Mesothelial cell of epicardium (in vitro differentiated cells): ENCODE measurements at regions not wholly inside any gene's neighbourhood (a gene's known extent, or its start where the extent isn't known, plus 50 kb on each side); places are given as distances from the start of the nearest gene placed in this dataset.
"Not testable (repeated sequence)": the region's sequence is repeated elsewhere in the genome, so short reads cannot be mapped to it uniquely, and the experiment has no call there.

Experiments used
- DNase-seq, 2 experiments: peaks; one replicate each; pipeline ENCODE4 v3.0.0; 2021; ENCODE audit warnings: low spot score in 2 of 2; ENCODE audit not compliant: unreplicated experiment in 2 of 2
- H3K27ac Mint-ChIP-seq: 2 replicates; pipeline ENCODE4 v1.8.0; 2021; ENCODE audit warnings: mixed read lengths
- H3K27me3 Mint-ChIP-seq: 2 replicates; pipeline ENCODE4 v1.8.0; 2021; ENCODE audit warnings: low read depth, mixed read lengths
- H3K36me3 Mint-ChIP-seq: 2 replicates; pipeline ENCODE4 v1.8.0; 2021; ENCODE audit warnings: mixed read lengths
- H3K4me1 Mint-ChIP-seq: 2 replicates; pipeline ENCODE4 v1.8.0; 2021; ENCODE audit warnings: mixed read lengths
- H3K4me3 Mint-ChIP-seq: 2 replicates; pipeline ENCODE4 v1.8.0; 2021; ENCODE audit warnings: mild to moderate bottlenecking, moderate library complexity, mixed read lengths
- H3K9me3 Mint-ChIP-seq: 2 replicates; pipeline ENCODE4 v1.8.0; 2021; ENCODE audit warnings: mixed read lengths
- CTCF ChIP-seq: fragments of 200-600 bp; sonication (generic); IDR thresholded peaks from one replicate; pipeline ENCODE4 v1.5.0; 2021; ENCODE audit warnings: antibody characterized with exemption; ENCODE audit not compliant: unreplicated experiment

DNA sequence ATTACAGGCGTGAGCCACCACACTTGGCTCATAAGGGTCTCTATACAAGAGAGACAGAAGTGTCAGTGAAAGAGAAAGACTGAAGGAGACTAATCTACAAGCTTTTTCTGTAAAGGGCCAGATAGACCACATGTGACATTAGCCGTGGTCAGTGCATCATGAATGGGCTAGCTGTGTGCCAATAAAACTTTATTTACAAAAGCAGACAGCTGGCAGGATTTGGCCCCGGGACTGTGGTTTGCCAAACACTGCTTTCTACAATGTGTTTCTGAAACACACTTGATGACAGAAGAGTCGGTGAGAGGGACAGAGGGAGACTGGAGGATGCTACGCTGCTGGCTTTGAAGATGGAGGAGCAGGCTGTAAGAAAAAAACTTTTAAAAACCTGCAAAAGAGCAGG, 285.4 kb downstream of the TFAP2C start:
- H3K27ac Mint-ChIP-seq: no peak overlapping the region
- H3K27me3 Mint-ChIP-seq: peaks cover 11% of the 10 kb centered on the region
- H3K4me1 Mint-ChIP-seq: no peaks in the 10 kb centered on the region
- no peaks in the 10 kb centered on the region for H3K36me3 Mint-ChIP-seq
- H3K4me3 Mint-ChIP-seq: no peak overlapping the region
- no peaks in the 10 kb centered on the region for H3K9me3 Mint-ChIP-seq
- TF ChIP-seq CTCF: no peak
- DNase-seq: no peak

- Mint-ChIP-seq H3K36me3 (no peaks in the 10 kb centered on the region), H3K27ac (no peak overlapping the region), H3K4me1 (no peaks in the 10 kb centered on the region), H3K9me3 (no peaks in the 10 kb centered on the region), H3K27me3 (peaks cover 13% of the 10 kb centered on the region), H3K4me3 (no peak overlapping the region)
- TF ChIP-seq CTCF: no peak
- DNase-seq: no peak
Observed at GRCh38 chr20:56916345-56916622, 287.2 kb downstream of the TFAP2C start.

DNA sequence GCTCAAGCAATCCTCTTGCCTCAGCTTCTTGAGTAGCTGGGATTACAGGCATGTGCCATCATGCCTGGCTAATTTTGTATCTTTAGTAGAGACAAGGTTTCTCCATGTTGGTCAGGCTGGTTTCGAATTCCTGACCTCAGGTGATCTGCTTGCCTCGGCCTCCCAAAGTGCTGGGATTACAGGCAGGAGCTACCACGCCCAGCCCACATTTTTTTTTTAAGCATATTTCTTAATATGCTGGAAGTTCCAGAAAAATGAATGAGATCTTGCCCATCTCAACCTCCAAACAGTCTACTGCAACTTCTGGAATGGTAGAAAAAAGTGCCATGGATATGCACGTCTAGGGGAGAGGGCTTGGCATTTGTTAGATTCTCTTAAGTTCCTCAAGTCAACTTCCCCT, 290.9 kb downstream of the TFAP2C start:
- H3K4me3 Mint-ChIP-seq, H3K27ac Mint-ChIP-seq, H3K9me3 Mint-ChIP-seq, DNase-seq, H3K4me1 Mint-ChIP-seq, H3K36me3 Mint-ChIP-seq: not testable (repeated sequence)
- peaks cover 41% of the 10 kb centered on the region for H3K27me3 Mint-ChIP-seq

DNA sequence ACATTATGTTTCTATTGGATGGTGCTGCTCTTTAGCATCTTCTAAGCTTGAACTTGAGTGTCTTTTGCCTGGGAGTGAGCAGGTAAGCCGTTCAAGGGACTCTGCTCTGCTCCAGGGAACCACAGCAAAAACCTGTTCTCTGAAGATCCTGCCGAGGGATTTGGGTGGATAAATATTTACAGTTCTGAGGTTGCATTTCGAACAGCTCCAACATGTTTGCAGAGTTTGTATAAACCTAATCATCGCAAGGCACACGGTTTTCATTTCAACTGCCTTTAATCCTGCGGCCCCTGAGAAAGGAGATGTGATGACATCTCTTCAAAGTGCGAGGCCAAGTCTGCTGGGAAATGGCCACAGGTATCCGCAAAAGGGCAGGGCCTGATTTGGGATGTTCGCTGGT, 293.4 kb downstream of the TFAP2C start:
- no peak for DNase-seq
- Mint-ChIP-seq H3K27me3 (peaks cover 64% of the 10 kb centered on the region), H3K36me3 (no peaks in the 10 kb centered on the region), H3K4me1 (peaks cover 14% of the 10 kb centered on the region), H3K4me3 (no peak overlapping the region), H3K27ac (no peak overlapping the region), H3K9me3 (no peaks in the 10 kb centered on the region)
- TF ChIP-seq CTCF: no peak

GRCh38 chr20:56924292-56925081, 295.4 kb downstream of the TFAP2C start:
- no peak for DNase-seq
- peaks cover 81% of the 10 kb centered on the region for H3K27me3 Mint-ChIP-seq
- no peaks in the 10 kb centered on the region for H3K9me3 Mint-ChIP-seq
- peak overlapping the region; percentile 69 for H3K4me3 Mint-ChIP-seq
- peaks cover 20% of the 10 kb centered on the region for H3K4me1 Mint-ChIP-seq
- H3K36me3 Mint-ChIP-seq: no peaks in the 10 kb centered on the region
- TF ChIP-seq CTCF: no peak
- H3K27ac Mint-ChIP-seq: no peak overlapping the region

- peaks cover 25% of the 10 kb centered on the region for H3K4me1 Mint-ChIP-seq
- DNase-seq: peak in 1 of 2 experiments; percentile 39
Observed at GRCh38 chr20:56925082-56925830, 296.1 kb downstream of the TFAP2C start.

More at GRCh38 chr20:56925082-56925830, 296.1 kb downstream of the TFAP2C start:
- peak overlapping the region; percentile 69 for H3K4me3 Mint-ChIP-seq
- H3K9me3 Mint-ChIP-seq: no peaks in the 10 kb centered on the region
- H3K27ac Mint-ChIP-seq: no peak overlapping the region
- H3K36me3 Mint-ChIP-seq: no peaks in the 10 kb centered on the region
- peaks cover 87% of the 10 kb centered on the region for H3K27me3 Mint-ChIP-seq
- TF ChIP-seq CTCF: no peak
